Neural progenitor cell (in vitro differentiated cells): ENCODE measurements at regions not wholly inside any gene's neighbourhood (a gene's known extent, or its start where the extent isn't known, plus 50 kb on each side); places are given as distances from the start of the nearest gene placed in this dataset.
A peak's percentile ranks its signal among the peaks of the same experiment; 100 is the strongest.
"Not testable (repeated sequence)": the region's sequence is repeated elsewhere in the genome, so short reads cannot be mapped to it uniquely, and the experiment has no call there.

ENCODE experiments used
- DNase-seq: peaks from one replicate; pipeline ENCODE4 v3.0.0-alpha.2; 2016; ENCODE audit warnings: low spot score
- H2AFZ ChIP-seq: fragments of 200-600 bp; sonication (generic); replicated peaks from 2 replicates; pipeline ENCODE4 v1.6.1; 2016; ENCODE audit warnings: antibody characterized with exemption
- H3F3A ChIP-seq: fragments of 200-600 bp; sonication (generic); 2 replicates; pipeline ENCODE4 v1.6.1; 2016; ENCODE audit warnings: antibody characterized with exemption, low read depth
- H3K27ac ChIP-seq: fragments of 200-600 bp; sonication (generic); 2 replicates; pipeline ENCODE4 v1.5.1; 2016; ENCODE audit warnings: mild to moderate bottlenecking
- H3K27me3 ChIP-seq: fragments of 200-600 bp; sonication (generic); 2 replicates; pipeline ENCODE4 v1.6.1; 2016; ENCODE audit warnings: mild to moderate bottlenecking, moderate library complexity
- H3K36me3 ChIP-seq: fragments of 200-600 bp; sonication (generic); 2 replicates; pipeline ENCODE4 v1.5.1; 2016
- H3K4me1 ChIP-seq: fragments of 200-600 bp; sonication (generic); 2 replicates; pipeline ENCODE4 v1.6.1; 2016; ENCODE audit warnings: mixed run types
- H3K4me2 ChIP-seq: fragments of 200-600 bp; sonication (generic); 2 replicates; pipeline ENCODE4 v1.6.1; 2016
- H3K4me3 ChIP-seq: fragments of 200-600 bp; sonication (generic); 2 replicates; pipeline ENCODE4 v1.5.1; 2016
- H3K79me2 ChIP-seq: fragments of 200-600 bp; sonication (generic); 2 replicates; pipeline ENCODE4 v1.6.1; 2016; ENCODE audit warnings: low read depth
- H3K9ac ChIP-seq: fragments of 200-600 bp; sonication (generic); 2 replicates; pipeline ENCODE4 v1.6.1; 2016
- H3K9me3 ChIP-seq: fragments of 200-600 bp; sonication (generic); 2 replicates; pipeline ENCODE4 v1.5.1; 2016; ENCODE audit warnings: low read depth
- H4K20me1 ChIP-seq: fragments of 200-600 bp; sonication (generic); 2 replicates; pipeline ENCODE4 v1.6.1; 2016; ENCODE audit warnings: low read depth
- H3K27ac Mint-ChIP-seq: 3 replicates; pipeline ENCODE4 v1.8.0; 2021; ENCODE audit warnings: mixed read lengths
- H3K27me3 Mint-ChIP-seq: 2 replicates; pipeline ENCODE4 v1.8.0; 2022; ENCODE audit warnings: low read depth, mild to moderate bottlenecking, inconsistent platforms, moderate library complexity, mixed read lengths; ENCODE audit not compliant: insufficient read depth
- H3K36me3 Mint-ChIP-seq: 3 replicates; pipeline ENCODE4 v1.8.0; 2021; ENCODE audit warnings: mixed read lengths
- H3K4me1 Mint-ChIP-seq: 3 replicates; pipeline ENCODE4 v1.8.0; 2021; ENCODE audit warnings: mixed read lengths
- H3K4me3 Mint-ChIP-seq: 3 replicates; pipeline ENCODE4 v1.8.0; 2021; ENCODE audit warnings: mild to moderate bottlenecking, moderate library complexity, mixed read lengths
- H3K9me3 Mint-ChIP-seq: 3 replicates; pipeline ENCODE4 v1.8.0; 2020; ENCODE audit warnings: mixed read lengths
- CTCF ChIP-seq: fragments of 200-600 bp; sonication (generic); IDR thresholded peaks from 2 replicates; pipeline ENCODE4 v1.5.1; 2017; ENCODE audit warnings: antibody characterized with exemption, mild to moderate bottlenecking

GRCh38 chr1:273772-274171 lies 177.7 kb downstream of the OR4F29 start:
- H3K36me3 ChIP-seq, H3K9me3 ChIP-seq, H3K27ac ChIP-seq, H3F3A ChIP-seq, H3K27me3 ChIP-seq, H3K4me3 Mint-ChIP-seq, H3K4me2 ChIP-seq, H3K4me1 Mint-ChIP-seq, H3K27ac Mint-ChIP-seq, H3K36me3 Mint-ChIP-seq, H3K9me3 Mint-ChIP-seq, H3K79me2 ChIP-seq, H3K4me1 ChIP-seq, H2AFZ ChIP-seq, H4K20me1 ChIP-seq, H3K9ac ChIP-seq, H3K27me3 Mint-ChIP-seq, H3K4me3 ChIP-seq, DNase-seq: not testable (repeated sequence)

GRCh38 chr1:267815-268214 lies 183.7 kb downstream of the OR4F29 start:
- H2AFZ ChIP-seq, H3K27me3 Mint-ChIP-seq, H3K4me1 ChIP-seq, H3K9me3 Mint-ChIP-seq, H3K36me3 ChIP-seq, H3K4me2 ChIP-seq, H3F3A ChIP-seq, H4K20me1 ChIP-seq, H3K27me3 ChIP-seq, H3K9ac ChIP-seq, H3K27ac ChIP-seq, H3K79me2 ChIP-seq, H3K27ac Mint-ChIP-seq, H3K4me3 Mint-ChIP-seq, H3K4me3 ChIP-seq, H3K9me3 ChIP-seq, H3K4me1 Mint-ChIP-seq, H3K36me3 Mint-ChIP-seq: not testable (repeated sequence)
- peak; percentile 65 for DNase-seq
- TF ChIP-seq CTCF = peak; percentile 58
